HG02678 (cell line): ENCODE measurements at regions not wholly inside any gene's neighbourhood (a gene's known extent, or its start where the extent isn't known, plus 50 kb on each side); places are given as distances from the start of the nearest gene placed in this dataset.
"Not testable (repeated sequence)": the region's sequence is repeated elsewhere in the genome, so short reads cannot be mapped to it uniquely, and the experiment has no call there.

Experiments
- ATAC-seq: cut with Tn5 transposase; IDR thresholded peaks from one replicate; pipeline ENCODE4 v1.9.1; 2021; ENCODE audit warnings: mild to moderate bottlenecking, moderate library complexity; ENCODE audit not compliant: unreplicated experiment

- ATAC-seq: no peak
Observed at GRCh38 chr13:47707414-47707813, 293.7 kb downstream of the SUCLA2 start.

- no peak for ATAC-seq
Observed at GRCh38 chr13:47705185-47705584, 295.9 kb downstream of the SUCLA2 start.

GRCh38 chr13:47696674-47697073 lies 304.4 kb downstream of the SUCLA2 start:
- no peak for ATAC-seq

GRCh38 chr13:47687577-47687976 lies 313.5 kb downstream of the SUCLA2 start:
- no peak for ATAC-seq

GRCh38 chr13:47685156-47685555 lies 315.9 kb downstream of the SUCLA2 start:
- ATAC-seq: not testable (repeated sequence)

- ATAC-seq: no peak
Observed at GRCh38 chr13:47680748-47681147, 320.3 kb downstream of the SUCLA2 start.

GRCh38 chr13:47679401-47679800 lies 321.7 kb downstream of the SUCLA2 start:
- no peak for ATAC-seq

GRCh38 chr13:47678201-47678968 lies 322.7 kb downstream of the SUCLA2 start:
- no peak for ATAC-seq

- no peak for ATAC-seq
Observed at GRCh38 chr13:47675871-47676270, 325.2 kb downstream of the SUCLA2 start.

GRCh38 chr13:47673009-47673850 lies 327.8 kb downstream of the SUCLA2 start:
- no peak for ATAC-seq

GRCh38 chr13:47672245-47673008 lies 328.6 kb downstream of the SUCLA2 start:
- ATAC-seq: no peak

GRCh38 chr13:47671776-47672175 lies 329.3 kb downstream of the SUCLA2 start:
- no peak for ATAC-seq

- no peak for ATAC-seq
Observed at GRCh38 chr13:47665043-47665442, 336.0 kb downstream of the SUCLA2 start.

GRCh38 chr13:47661076-47661475 lies 340.0 kb downstream of the SUCLA2 start:
- ATAC-seq: no peak

GRCh38 chr13:47656651-47657050 lies 344.4 kb downstream of the SUCLA2 start:
- ATAC-seq: no peak

GRCh38 chr13:47650209-47650608 lies 350.9 kb downstream of the SUCLA2 start:
- ATAC-seq: no peak

GRCh38 chr13:47647001-47647400 lies 354.1 kb downstream of the SUCLA2 start:
- ATAC-seq: no peak

GRCh38 chr13:47646298-47646697 lies 354.8 kb downstream of the SUCLA2 start:
- no peak for ATAC-seq

- ATAC-seq: no peak
Observed at GRCh38 chr13:47639738-47640447, 361.2 kb downstream of the SUCLA2 start.

GRCh38 chr13:47638627-47639026 lies 362.4 kb downstream of the SUCLA2 start:
- ATAC-seq: no peak

GRCh38 chr13:47632311-47632710 lies 368.8 kb downstream of the SUCLA2 start:
- ATAC-seq: no peak
